GM23248 (cell line): ENCODE measurements at regions not wholly inside any gene's neighbourhood (a gene's known extent, or its start where the extent isn't known, plus 50 kb on each side); places are given as distances from the start of the nearest gene placed in this dataset.

Experiments
- EZH2 ChIP-seq: fragments of 200-600 bp; sonication (generic); IDR thresholded peaks from 2 replicates; pipeline ENCODE4 v1.6.1; 2018; ENCODE audit warnings: antibody characterized with exemption, mild to moderate bottlenecking; ENCODE audit not compliant: insufficient read depth, poor library complexity, severe bottlenecking
- EZH2phosphoT487 ChIP-seq: fragments of 200-600 bp; sonication (generic); IDR thresholded peaks from 2 replicates; pipeline ENCODE4 v1.6.1; 2018; ENCODE audit warnings: antibody characterized with exemption, moderate library complexity, mild to moderate bottlenecking, low read depth; ENCODE audit not compliant: insufficient read depth

DNA sequence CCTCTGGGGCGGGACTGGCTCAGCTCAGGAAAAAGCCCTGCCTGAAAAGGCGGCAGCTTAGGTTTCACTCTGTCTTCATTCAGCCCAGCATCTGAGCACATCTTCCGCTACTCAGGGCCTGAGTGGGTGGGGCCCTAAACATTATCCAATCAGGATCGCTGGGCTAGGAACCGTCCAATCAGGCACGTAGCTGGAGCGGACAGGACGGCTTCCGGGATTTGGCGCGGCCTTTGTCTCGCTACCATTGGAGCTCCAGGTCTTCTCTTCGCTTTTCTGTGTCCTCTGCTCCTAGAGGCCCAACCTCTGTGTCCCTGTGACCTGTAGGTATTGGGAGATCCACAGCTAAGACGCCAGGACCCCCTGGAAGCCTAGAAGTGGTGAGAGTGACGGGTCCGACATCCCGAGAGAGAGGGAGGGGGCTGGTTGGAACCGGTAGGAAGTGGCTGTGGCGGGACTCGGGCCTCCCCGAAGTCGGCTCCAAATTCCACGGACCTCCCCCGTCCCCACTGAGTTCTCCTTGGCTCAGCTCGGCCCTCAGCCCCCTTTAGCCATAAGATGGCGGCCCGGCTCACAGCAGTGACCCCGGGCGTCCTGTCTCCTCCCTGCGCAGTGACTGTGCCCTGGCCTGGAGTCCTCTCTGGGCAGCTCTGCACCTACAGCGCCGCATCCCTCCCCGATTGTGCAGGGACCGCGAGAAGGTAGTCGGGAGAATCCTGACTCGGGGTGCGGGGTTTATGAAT, 99.1 kb downstream of the ZNF680 start:
- TF ChIP-seq EZH2phosphoT487, result no peak
- no peak for TF ChIP-seq EZH2
